ENCODE measurements at regions not wholly inside any gene's neighbourhood (a gene's known extent, or its start where the extent isn't known, plus 50 kb on each side); places are given as distances from the start of the nearest gene placed in this dataset.

DNA sequence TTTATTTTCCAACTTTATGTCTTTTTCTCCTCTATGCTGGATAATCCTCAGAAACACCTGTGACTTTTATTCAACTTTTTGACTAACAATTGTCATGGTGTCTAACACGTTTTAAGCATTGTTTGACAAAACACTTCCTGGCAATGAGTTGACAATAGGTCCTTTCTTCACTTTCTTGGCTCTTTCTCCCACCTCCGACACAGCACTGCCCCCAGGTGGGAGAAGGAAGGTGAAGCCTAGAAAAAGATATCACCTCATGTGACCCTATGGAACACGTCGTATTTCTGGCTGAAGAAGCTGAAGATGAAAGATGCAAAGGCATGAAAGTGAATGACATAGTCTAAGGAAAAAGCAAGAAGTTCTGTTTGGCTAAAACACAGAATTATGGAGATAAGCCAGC lies 430.0 kb downstream of the ETNK1 start:
- peaks cover 4% of the 10 kb centered on the region for H3K9me3 Mint-ChIP-seq (ENCODE audit: low read depth, unreplicated experiment)
- H3K4me1 Mint-ChIP-seq (ENCODE audit: low read depth, unreplicated experiment): no peaks in the 10 kb centered on the region
- CTCF ChIA-PET: interaction anchor here (1.3 kb wide), 1 partner anchor 199 kb away, joined by 8 read pairs; no protein-coding TSS in a partner anchor
- no peak overlapping the region for H3K27ac Mint-ChIP-seq (ENCODE audit: unreplicated experiment)
- TF ChIP-seq, protein P1, sequence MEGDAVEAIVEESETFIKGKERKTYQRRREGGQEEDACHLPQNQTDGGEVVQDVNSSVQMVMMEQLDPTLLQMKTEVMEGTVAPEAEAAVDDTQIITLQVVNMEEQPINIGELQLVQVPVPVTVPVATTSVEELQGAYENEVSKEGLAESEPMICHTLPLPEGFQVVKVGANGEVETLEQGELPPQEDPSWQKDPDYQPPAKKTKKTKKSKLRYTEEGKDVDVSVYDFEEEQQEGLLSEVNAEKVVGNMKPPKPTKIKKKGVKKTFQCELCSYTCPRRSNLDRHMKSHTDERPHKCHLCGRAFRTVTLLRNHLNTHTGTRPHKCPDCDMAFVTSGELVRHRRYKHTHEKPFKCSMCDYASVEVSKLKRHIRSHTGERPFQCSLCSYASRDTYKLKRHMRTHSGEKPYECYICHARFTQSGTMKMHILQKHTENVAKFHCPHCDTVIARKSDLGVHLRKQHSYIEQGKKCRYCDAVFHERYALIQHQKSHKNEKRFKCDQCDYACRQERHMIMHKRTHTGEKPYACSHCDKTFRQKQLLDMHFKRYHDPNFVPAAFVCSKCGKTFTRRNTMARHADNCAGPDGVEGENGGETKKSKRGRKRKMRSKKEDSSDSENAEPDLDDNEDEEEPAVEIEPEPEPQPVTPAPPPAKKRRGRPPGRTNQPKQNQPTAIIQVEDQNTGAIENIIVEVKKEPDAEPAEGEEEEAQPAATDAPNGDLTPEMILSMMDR (IDR thresholded peaks at IDR 0.05; ENCODE audit: unreplicated experiment): peak; percentile 61
- intact Hi-C loops (cut with micrococcal nuclease; ENCODE audit: unreplicated experiment): loop anchor here (1.0 to 5.0 kb wide), 2 partner anchors 199 to 348 kb away; no protein-coding TSS in a partner anchor
- no peaks in the 10 kb centered on the region for H3K27me3 Mint-ChIP-seq (ENCODE audit: unreplicated experiment)
- no peak overlapping the region for H3K4me3 Mint-ChIP-seq (ENCODE audit: low read depth, unreplicated experiment)
- no peaks in the 10 kb centered on the region for H3K36me3 Mint-ChIP-seq (ENCODE audit: insufficient read depth, unreplicated experiment)
- BruUV-seq (replicated peaks): no TSS peak
- DNase-seq: peak; percentile 76

DNA sequence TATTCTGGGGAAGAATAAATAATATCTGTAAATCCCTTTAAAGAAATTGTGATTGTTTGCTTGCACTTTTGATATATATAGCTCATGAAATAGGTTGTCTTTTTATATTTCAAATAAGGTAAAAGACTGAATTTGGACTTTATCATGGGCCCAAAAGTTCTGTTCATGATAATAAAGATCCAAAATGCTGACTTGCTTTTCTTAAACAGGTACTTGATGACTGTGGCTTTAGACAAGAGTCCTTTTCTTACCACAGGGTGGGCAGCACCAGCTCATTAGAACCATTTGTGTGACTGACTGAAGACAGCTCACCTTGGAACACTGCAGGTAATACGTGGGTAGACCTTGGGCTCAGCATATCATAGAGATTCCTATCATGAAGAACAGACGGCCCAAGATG lies 432.6 kb downstream of the ETNK1 start:
- CTCF ChIA-PET: no interaction called here
- peaks cover 2% of the 10 kb centered on the region for H3K9me3 Mint-ChIP-seq (ENCODE audit: low read depth, unreplicated experiment)
- no TSS peak for BruUV-seq (replicated peaks)
- intact Hi-C loops (cut with micrococcal nuclease; ENCODE audit: unreplicated experiment): loop anchor here (5.0 kb wide), 1 partner anchor 350 kb away; no protein-coding TSS in a partner anchor
- H3K4me3 Mint-ChIP-seq (ENCODE audit: low read depth, unreplicated experiment): no peak overlapping the region
- no peaks in the 10 kb centered on the region for H3K27me3 Mint-ChIP-seq (ENCODE audit: unreplicated experiment)
- no peaks in the 10 kb centered on the region for H3K36me3 Mint-ChIP-seq (ENCODE audit: insufficient read depth, unreplicated experiment)
- H3K27ac Mint-ChIP-seq (ENCODE audit: unreplicated experiment): no peak overlapping the region
- no peak for DNase-seq
- TF ChIP-seq, protein P1 (IDR thresholded peaks at IDR 0.05; ENCODE audit: unreplicated experiment): no peak
- H3K4me1 Mint-ChIP-seq (ENCODE audit: low read depth, unreplicated experiment): no peaks in the 10 kb centered on the region

GRCh38 chr12:23060161-23060560 lies 435.2 kb downstream of the ETNK1 start:
- intact Hi-C loops (cut with micrococcal nuclease; ENCODE audit: unreplicated experiment): no loop called here
- Mint-ChIP-seq H3K36me3 (ENCODE audit: insufficient read depth, unreplicated experiment) (no peaks in the 10 kb centered on the region), H3K27me3 (ENCODE audit: unreplicated experiment) (no peaks in the 10 kb centered on the region), H3K4me1 (ENCODE audit: low read depth, unreplicated experiment) (no peaks in the 10 kb centered on the region), H3K4me3 (ENCODE audit: low read depth, unreplicated experiment) (no peak overlapping the region), H3K9me3 (ENCODE audit: low read depth, unreplicated experiment) (no peaks in the 10 kb centered on the region), H3K27ac (ENCODE audit: unreplicated experiment) (no peak overlapping the region)
- CTCF ChIA-PET: no interaction called here
- BruUV-seq (replicated peaks): no TSS peak
- TF ChIP-seq, protein P1 (IDR thresholded peaks at IDR 0.05; ENCODE audit: unreplicated experiment): no peak
- DNase-seq: no peak

- CTCF ChIA-PET: no interaction called here
Observed at GRCh38 chr12:23063206-23063605, 438.2 kb downstream of the ETNK1 start.

More at GRCh38 chr12:23063206-23063605, 438.2 kb downstream of the ETNK1 start:
- Mint-ChIP-seq H3K9me3 (ENCODE audit: low read depth, unreplicated experiment) (no peaks in the 10 kb centered on the region), H3K36me3 (ENCODE audit: insufficient read depth, unreplicated experiment) (no peaks in the 10 kb centered on the region), H3K4me1 (ENCODE audit: low read depth, unreplicated experiment) (no peaks in the 10 kb centered on the region), H3K27ac (ENCODE audit: unreplicated experiment) (no peak overlapping the region), H3K27me3 (ENCODE audit: unreplicated experiment) (no peaks in the 10 kb centered on the region), H3K4me3 (ENCODE audit: low read depth, unreplicated experiment) (no peak overlapping the region)
- TF ChIP-seq, protein P1 (IDR thresholded peaks at IDR 0.05; ENCODE audit: unreplicated experiment): no peak
- intact Hi-C loops (cut with micrococcal nuclease; ENCODE audit: unreplicated experiment): no loop called here
- BruUV-seq (replicated peaks): no TSS peak
- DNase-seq: no peak

Data from Calu3 (cell line).